ENCODE measurements at regions not wholly inside any gene's neighbourhood (a gene's known extent, or its start where the extent isn't known, plus 50 kb on each side); places are given as distances from the start of the nearest gene placed in this dataset.

DNA sequence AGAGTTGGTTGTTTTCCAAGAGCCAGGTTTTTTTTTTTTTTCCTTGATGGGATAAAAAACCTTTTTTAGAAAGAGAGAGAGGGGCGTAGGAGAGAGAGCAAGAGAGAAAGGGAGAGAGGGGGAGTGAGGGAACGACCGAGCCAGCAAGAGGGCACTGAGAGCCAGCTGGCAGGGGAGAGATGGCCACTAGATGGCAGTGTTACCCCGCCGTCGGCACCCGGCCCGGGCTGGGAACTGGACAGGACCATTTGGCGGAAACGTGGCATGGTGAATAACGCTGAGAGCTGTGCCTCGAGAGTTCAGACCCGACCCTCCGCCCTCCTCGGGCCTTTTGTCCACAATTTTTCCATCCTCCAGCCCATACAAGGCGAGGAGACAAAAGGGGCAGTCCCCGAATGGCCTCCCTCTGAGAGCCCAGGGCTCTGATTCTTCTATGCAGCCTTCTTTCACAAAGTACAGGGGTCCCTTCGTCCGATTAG, 286.7 kb upstream of the VRK2 start:
- POLR2A ChIA-PET: interaction anchor here (0.7 kb wide), 1 partner anchor 381 kb away, joined by 3 read pairs; no protein-coding TSS in a partner anchor
- CTCF ChIA-PET: interaction anchor here (0.5 to 1.7 kb wide), 13 partner anchors 12 to 1268 kb away, joined by 3 to 11 read pairs (median 3); no protein-coding TSS in a partner anchor
- H3K4me3 Mint-ChIP-seq: peak overlapping the region; percentile 72

DNA sequence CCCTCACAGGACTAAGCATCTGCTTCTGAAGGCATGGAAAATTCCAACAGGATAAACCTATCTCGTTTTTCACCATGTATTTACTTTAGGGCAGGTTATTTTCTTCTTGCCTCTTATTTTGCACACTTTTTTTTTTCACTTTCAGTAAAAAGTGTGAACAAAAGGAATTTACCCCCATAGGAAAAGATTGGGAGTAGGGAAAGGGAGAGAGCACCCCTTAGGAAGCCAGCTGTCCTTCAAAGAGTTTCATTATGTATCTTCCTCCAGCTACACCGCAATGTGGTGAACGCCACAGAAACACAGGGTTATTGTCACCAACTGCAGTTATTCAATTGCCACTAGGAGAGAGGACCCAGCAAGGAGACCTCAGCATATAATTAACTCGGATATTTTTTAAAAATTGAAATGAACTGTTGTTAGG, 286.2 kb upstream of the VRK2 start:
- ATAC-seq (ENCODE audit: low read depth): no peak
- no peaks in the 10 kb centered on the region for H3K9me3 Mint-ChIP-seq

More for the DNA sequence above, 286.7 kb upstream of the VRK2 start:
- no peak overlapping the region for H3K27ac Mint-ChIP-seq
- no peaks in the 10 kb centered on the region for H3K9me3 Mint-ChIP-seq
- TF ChIP-seq, protein P1, sequence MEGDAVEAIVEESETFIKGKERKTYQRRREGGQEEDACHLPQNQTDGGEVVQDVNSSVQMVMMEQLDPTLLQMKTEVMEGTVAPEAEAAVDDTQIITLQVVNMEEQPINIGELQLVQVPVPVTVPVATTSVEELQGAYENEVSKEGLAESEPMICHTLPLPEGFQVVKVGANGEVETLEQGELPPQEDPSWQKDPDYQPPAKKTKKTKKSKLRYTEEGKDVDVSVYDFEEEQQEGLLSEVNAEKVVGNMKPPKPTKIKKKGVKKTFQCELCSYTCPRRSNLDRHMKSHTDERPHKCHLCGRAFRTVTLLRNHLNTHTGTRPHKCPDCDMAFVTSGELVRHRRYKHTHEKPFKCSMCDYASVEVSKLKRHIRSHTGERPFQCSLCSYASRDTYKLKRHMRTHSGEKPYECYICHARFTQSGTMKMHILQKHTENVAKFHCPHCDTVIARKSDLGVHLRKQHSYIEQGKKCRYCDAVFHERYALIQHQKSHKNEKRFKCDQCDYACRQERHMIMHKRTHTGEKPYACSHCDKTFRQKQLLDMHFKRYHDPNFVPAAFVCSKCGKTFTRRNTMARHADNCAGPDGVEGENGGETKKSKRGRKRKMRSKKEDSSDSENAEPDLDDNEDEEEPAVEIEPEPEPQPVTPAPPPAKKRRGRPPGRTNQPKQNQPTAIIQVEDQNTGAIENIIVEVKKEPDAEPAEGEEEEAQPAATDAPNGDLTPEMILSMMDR (IDR thresholded peaks at IDR 0.05): peak; percentile 98
- DNase-seq (peak; percentile 77), ATAC-seq (ENCODE audit: low read depth) (peak; percentile 92)
- intact Hi-C loops (cut with micrococcal nuclease): loop anchor here (1.0 to 5.0 kb wide), 10 partner anchors 286 to 1825 kb away; partner anchors contain the start of gene VRK2
- H3K4me1 Mint-ChIP-seq: peaks cover 28% of the 10 kb centered on the region
- no peaks in the 10 kb centered on the region for H3K27me3 Mint-ChIP-seq
- no peaks in the 10 kb centered on the region for H3K36me3 Mint-ChIP-seq (ENCODE audit: low read depth)

DNA sequence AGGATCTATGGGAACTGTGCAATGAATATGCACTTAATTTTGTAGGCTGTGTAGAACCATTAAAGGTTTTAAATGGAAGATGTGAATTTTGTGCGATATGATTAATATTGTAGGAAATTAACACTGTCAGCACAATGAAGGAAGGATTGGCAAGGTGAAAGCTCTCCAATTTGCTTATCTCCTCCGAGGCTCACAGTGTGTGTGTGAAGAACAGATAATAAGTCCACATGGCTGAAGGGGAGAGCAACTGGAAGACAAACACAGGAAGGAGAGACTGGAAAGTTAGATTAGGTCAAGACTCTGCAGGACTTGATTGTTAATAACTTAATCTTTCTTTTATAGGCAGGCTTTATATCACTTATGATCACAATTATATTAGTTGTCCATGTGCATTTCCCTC, 269.7 kb upstream of the VRK2 start:
- ATAC-seq (ENCODE audit: low read depth): no peak

More for the DNA sequence above, 286.2 kb upstream of the VRK2 start:
- H3K4me3 Mint-ChIP-seq: peak overlapping the region; percentile 72
- H3K4me1 Mint-ChIP-seq: peaks cover 24% of the 10 kb centered on the region
- H3K36me3 Mint-ChIP-seq (ENCODE audit: low read depth): no peaks in the 10 kb centered on the region
- intact Hi-C loops (cut with micrococcal nuclease): loop anchor here (1.0 to 5.0 kb wide), 7 partner anchors 286 to 1824 kb away; partner anchors contain the start of gene VRK2
- TF ChIP-seq, protein P1 (IDR thresholded peaks at IDR 0.05): no peak
- no peak for DNase-seq
- CTCF ChIA-PET: interaction anchor here (0.5 to 1.7 kb wide), 13 partner anchors 12 to 1267 kb away, joined by 3 to 11 read pairs (median 3); no protein-coding TSS in a partner anchor
- POLR2A ChIA-PET: interaction anchor here (0.7 kb wide), 1 partner anchor 380 kb away, joined by 3 read pairs; no protein-coding TSS in a partner anchor
- H3K27ac Mint-ChIP-seq: no peak overlapping the region
- no peaks in the 10 kb centered on the region for H3K27me3 Mint-ChIP-seq

DNA sequence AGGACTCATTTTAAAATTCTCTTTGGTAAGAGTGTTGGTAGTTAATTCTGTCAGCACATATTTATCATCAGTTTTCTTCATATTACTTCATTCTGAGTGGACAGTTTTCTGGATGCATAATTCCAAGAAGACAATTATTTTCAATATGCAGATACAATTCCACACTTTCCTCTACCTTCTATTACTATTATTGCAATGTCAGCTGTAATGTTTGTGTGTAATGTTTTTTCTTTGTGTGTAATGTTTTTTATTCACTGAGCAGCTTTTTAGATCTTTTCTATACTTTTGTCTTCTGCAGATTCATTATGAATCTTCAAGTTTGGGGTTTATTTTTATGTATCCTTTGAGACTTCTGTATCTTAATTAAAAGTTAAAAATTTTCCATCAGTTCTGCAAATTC, 264.0 kb upstream of the VRK2 start:
- Mint-ChIP-seq H3K4me1 (no peaks in the 10 kb centered on the region), H3K36me3 (ENCODE audit: low read depth) (peaks cover 5% of the 10 kb centered on the region), H3K27me3 (no peaks in the 10 kb centered on the region), H3K9me3 (no peaks in the 10 kb centered on the region), H3K27ac (no peak overlapping the region), H3K4me3 (no peak overlapping the region)
- ATAC-seq (ENCODE audit: low read depth) (no peak), DNase-seq (no peak)
- ChIA-PET CTCF (no interaction called here), POLR2A (no interaction called here)
- TF ChIP-seq, protein P1 (IDR thresholded peaks at IDR 0.05): no peak
- intact Hi-C loops (cut with micrococcal nuclease): no loop called here

More for the DNA sequence above, 269.7 kb upstream of the VRK2 start:
- TF ChIP-seq, protein P1 (IDR thresholded peaks at IDR 0.05): no peak
- Mint-ChIP-seq H3K27me3 (no peaks in the 10 kb centered on the region), H3K4me3 (no peak overlapping the region), H3K36me3 (ENCODE audit: low read depth) (peaks cover 2% of the 10 kb centered on the region), H3K9me3 (no peaks in the 10 kb centered on the region), H3K27ac (no peak overlapping the region), H3K4me1 (no peaks in the 10 kb centered on the region)
- no peak for DNase-seq
- intact Hi-C loops (cut with micrococcal nuclease): no loop called here
- POLR2A ChIA-PET: no interaction called here
- CTCF ChIA-PET: no interaction called here

DNA sequence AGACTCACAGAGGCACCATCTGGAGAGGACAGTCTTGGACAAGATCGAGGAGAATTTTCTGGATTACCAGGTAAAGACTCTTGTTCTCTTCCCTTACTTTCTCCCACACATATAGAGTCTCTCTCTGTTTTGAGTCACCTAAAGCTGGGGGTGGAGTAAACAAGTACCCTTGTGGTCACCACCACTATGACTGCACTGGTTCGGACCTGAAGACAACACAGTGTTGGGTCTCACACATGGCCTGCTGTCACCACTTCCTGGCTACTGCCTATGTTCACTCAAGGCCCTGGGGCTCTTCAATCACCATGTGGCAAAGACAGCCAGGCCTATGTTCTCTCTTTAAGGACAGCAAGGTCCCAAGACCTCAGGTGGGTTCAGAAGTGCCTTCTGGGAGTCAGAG, 253.3 kb upstream of the VRK2 start:
- POLR2A ChIA-PET: no interaction called here
- Mint-ChIP-seq H3K27me3 (no peaks in the 10 kb centered on the region), H3K4me1 (no peaks in the 10 kb centered on the region), H3K27ac (no peak overlapping the region), H3K9me3 (peaks cover 8% of the 10 kb centered on the region), H3K36me3 (ENCODE audit: low read depth) (no peaks in the 10 kb centered on the region), H3K4me3 (no peak overlapping the region)
- intact Hi-C loops (cut with micrococcal nuclease): no loop called here
- CTCF ChIA-PET: no interaction called here
- DNase-seq: no peak
- TF ChIP-seq, protein P1 (IDR thresholded peaks at IDR 0.05): no peak
- no peak for ATAC-seq (ENCODE audit: low read depth)

All from activated B cell treated with CpG ODN at 0.5 μM for 24 hours (primary cell).